Tibial nerve (tissue), 4 donors: ENCODE measurements at regions not wholly inside any gene's neighbourhood (a gene's known extent, or its start where the extent isn't known, plus 50 kb on each side); places are given as distances from the start of the nearest gene placed in this dataset.

ENCODE experiments used
- CTCF ChIP-seq, 5 experiments: fragments of 200-600 bp in 3 of 5; fragments of 450-650 bp in 2 of 5; sonication (generic) in 3 of 5; IDR thresholded peaks; one replicate each; pipeline ENCODE4 v1.5.1; 2016 to 2019; ENCODE audit warnings: antibody characterized with exemption in 5 of 5, mild to moderate bottlenecking in 3 of 5, moderate library complexity in 2 of 5
- EP300 ChIP-seq, 2 donors: sonication (generic); formaldehyde crosslinking; IDR thresholded peaks; one replicate each; pipeline ENCODE4 v1.6.1; 2017; ENCODE audit warnings: antibody characterized with exemption in 2 of 2, mild to moderate bottlenecking in 1 of 2
- POLR2A ChIP-seq, 2 donors: fragments of 450-650 bp; IDR thresholded peaks; one replicate each; pipeline ENCODE4 v1.6.1; 2017; ENCODE audit warnings: antibody characterized with exemption in 2 of 2, mild to moderate bottlenecking in 2 of 2, moderate library complexity in 2 of 2

- TF ChIP-seq CTCF (IDR thresholded peaks at IDR 0.05) (no peak), EP300 (IDR thresholded peaks at IDR 0.05) (no peak), POLR2A (IDR thresholded peaks at IDR 0.05) (no peak)
These were observed 104.2 kb upstream of the HCN1 start for GRCh38 chr5:45800331-45800730.
